H9 (cell line): ENCODE measurements at regions not wholly inside any gene's neighbourhood (a gene's known extent, or its start where the extent isn't known, plus 50 kb on each side); places are given as distances from the start of the nearest gene placed in this dataset.

ENCODE experiments used
- DNase-seq: peaks from one replicate; pipeline ENCODE4 v3.0.0-alpha.2; 2017
- H2AFZ ChIP-seq: one replicate; pipeline ENCODE4 v1.6.1; 2013; ENCODE audit warnings: mild to moderate bottlenecking, low read length, control low read depth, moderate library complexity
- H2AK5ac ChIP-seq: 2 replicates; pipeline ENCODE4 v1.6.1; 2013; ENCODE audit warnings: low read length, control low read depth, mixed read lengths; ENCODE audit not compliant: insufficient read length
- H2BK120ac ChIP-seq: one replicate; pipeline ENCODE4 v1.6.1; 2013; ENCODE audit warnings: low read depth, mild to moderate bottlenecking, low read length, control low read depth, inconsistent platforms; ENCODE audit not compliant: poor library complexity, severe bottlenecking
- H2BK12ac ChIP-seq: 2 replicates; pipeline ENCODE4 v1.6.1; 2013; ENCODE audit warnings: low read length, control low read depth, mixed read lengths, low read depth; ENCODE audit not compliant: insufficient read length
- H2BK15ac ChIP-seq: 2 replicates; pipeline ENCODE4 v1.6.1; 2013; ENCODE audit warnings: low read depth, low read length, control low read depth
- H2BK20ac ChIP-seq: one replicate; pipeline ENCODE4 v1.6.1; 2013; ENCODE audit warnings: low read depth, mild to moderate bottlenecking, low read length, control low read depth, inconsistent platforms; ENCODE audit not compliant: poor library complexity, severe bottlenecking
- H2BK5ac ChIP-seq: 2 replicates; pipeline ENCODE4 v1.6.1; 2013; ENCODE audit warnings: low read length, control low read depth, mixed read lengths; ENCODE audit not compliant: insufficient read length
- H3K14ac ChIP-seq: 2 replicates; pipeline ENCODE4 v1.6.1; 2013; ENCODE audit warnings: low read length, control low read depth; ENCODE audit not compliant: insufficient read depth
- H3K18ac ChIP-seq: 2 replicates; pipeline ENCODE4 v1.6.1; 2013; ENCODE audit warnings: low read depth, mild to moderate bottlenecking, mixed read lengths, low read length, control low read depth; ENCODE audit not compliant: insufficient read length
- H3K23ac ChIP-seq: 2 replicates; pipeline ENCODE4 v1.6.1; 2013; ENCODE audit warnings: low read length, control low read depth, mixed read lengths, low read depth; ENCODE audit not compliant: insufficient read length
- H3K23me2 ChIP-seq: 2 replicates; pipeline ENCODE4 v1.6.1; 2013; ENCODE audit warnings: low read depth, mild to moderate bottlenecking, mixed read lengths, low read length, control low read depth; ENCODE audit not compliant: insufficient read length, poor library complexity, severe bottlenecking
- H3K27ac ChIP-seq: 2 replicates; pipeline ENCODE4 v1.5.1; 2013; ENCODE audit warnings: low read length, control low read depth, mixed read lengths, low read depth; ENCODE audit not compliant: insufficient read length
- H3K27me3 ChIP-seq: 2 replicates; pipeline ENCODE4 v1.6.1; 2013; ENCODE audit warnings: low read length, control low read depth, inconsistent platforms; ENCODE audit not compliant: insufficient read depth
- H3K4ac ChIP-seq: 2 replicates; pipeline ENCODE4 v1.6.1; 2013; ENCODE audit warnings: low read depth, mild to moderate bottlenecking, control low read depth, inconsistent platforms, low read length, moderate library complexity
- H3K4me1 ChIP-seq: 2 replicates; pipeline ENCODE4 v1.6.1; 2013; ENCODE audit warnings: low read length, control low read depth, inconsistent platforms; ENCODE audit not compliant: insufficient read depth
- H3K4me2 ChIP-seq: 2 replicates; pipeline ENCODE4 v1.6.1; 2013; ENCODE audit warnings: low read length, control low read depth, mixed read lengths; ENCODE audit not compliant: insufficient read length, insufficient read depth
- H3K56ac ChIP-seq: 2 replicates; pipeline ENCODE4 v1.6.1; 2013; ENCODE audit warnings: low read depth, mild to moderate bottlenecking, mixed read lengths, low read length, control low read depth; ENCODE audit not compliant: insufficient read length
- H3K79me1 ChIP-seq: 2 replicates; pipeline ENCODE4 v1.6.1; 2013; ENCODE audit warnings: low read depth, mild to moderate bottlenecking, moderate library complexity, low read length, control low read depth, inconsistent platforms; ENCODE audit not compliant: insufficient read depth, poor library complexity, severe bottlenecking
- H3K79me2 ChIP-seq: 2 replicates; pipeline ENCODE4 v1.6.1; 2013; ENCODE audit warnings: low read length, control low read depth, inconsistent platforms; ENCODE audit not compliant: insufficient read depth
- H3K9ac ChIP-seq: 2 replicates; pipeline ENCODE4 v1.6.1; 2013; ENCODE audit warnings: low read length, control low read depth, mixed read lengths; ENCODE audit not compliant: insufficient read length; ENCODE audit errors: extremely low read depth
- H3K9me3 ChIP-seq: one replicate; pipeline ENCODE4 v1.6.1; 2013; ENCODE audit warnings: low read depth, low read length, inconsistent platforms; ENCODE audit not compliant: control insufficient read depth
- H3T11ph ChIP-seq: one replicate; pipeline ENCODE4 v1.6.1; 2013; ENCODE audit warnings: mild to moderate bottlenecking, low read length, control low read depth, inconsistent platforms
- H4K20me1 ChIP-seq: one replicate; pipeline ENCODE4 v1.6.1; 2013; ENCODE audit not compliant: control insufficient read depth, insufficient read length, insufficient read depth
- H4K5ac ChIP-seq: 2 replicates; pipeline ENCODE4 v1.6.1; 2013; ENCODE audit warnings: low read depth, mild to moderate bottlenecking, mixed read lengths, low read length, control low read depth; ENCODE audit not compliant: insufficient read length
- H4K8ac ChIP-seq: replicated peaks from 2 replicates; pipeline ENCODE4 v1.6.1; 2013; ENCODE audit warnings: low read length, control low read depth, mixed read lengths, low read depth; ENCODE audit not compliant: insufficient read length
- H4K91ac ChIP-seq: 2 replicates; pipeline ENCODE4 v1.6.1; 2013; ENCODE audit warnings: low read depth, mild to moderate bottlenecking, moderate library complexity, mixed read lengths, low read length, control low read depth; ENCODE audit not compliant: insufficient read length
- H3K27ac Mint-ChIP-seq, 3 experiments: 2 replicates in 2 of 3; 3 replicates in 1 of 3; pipeline ENCODE4 v1.8.0; 2020 to 2021; ENCODE audit warnings: mixed read lengths in 3 of 3, mild to moderate bottlenecking in 1 of 3, moderate library complexity in 1 of 3
- H3K27me3 Mint-ChIP-seq: 2 replicates; pipeline ENCODE4 v1.8.0; 2021; ENCODE audit warnings: low read depth, mild to moderate bottlenecking, moderate library complexity, mixed read lengths
- H3K36me3 Mint-ChIP-seq, 3 experiments: 2 replicates in 2 of 3; 3 replicates in 1 of 3; pipeline ENCODE4 v1.8.0; 2020 to 2021; ENCODE audit warnings: low read depth in 3 of 3, mixed read lengths in 3 of 3; ENCODE audit not compliant: insufficient read depth in 1 of 3
- H3K4me1 Mint-ChIP-seq, 2 experiments: 2 replicates each; pipeline ENCODE4 v1.8.0; 2020; ENCODE audit warnings: mixed read lengths in 2 of 2
- H3K4me3 Mint-ChIP-seq, 2 experiments: 2 replicates in 1 of 2; 3 replicates in 1 of 2; pipeline ENCODE4 v1.8.0; 2020 to 2021; ENCODE audit warnings: mild to moderate bottlenecking in 2 of 2, mixed read lengths in 2 of 2, moderate library complexity in 1 of 2
- H3K9me3 Mint-ChIP-seq, 2 experiments: 2 replicates in 1 of 2; 3 replicates in 1 of 2; pipeline ENCODE4 v1.8.0; 2020; ENCODE audit warnings: mild to moderate bottlenecking in 2 of 2, mixed read lengths in 2 of 2, moderate library complexity in 1 of 2
- WGBS: extraction: QIAGEN DNeasy Blood & Tissue Kit; methylation state at CpG from one replicate; pipeline ENCODE4 v1.1.7; 2013; ENCODE audit warnings: missing lambda C conversion rate, low lambda C conversion rate, mixed read lengths; ENCODE audit not compliant: insufficient read length; ENCODE audit errors: extremely low coverage; 5-methylcytosine and 5-hydroxymethylcytosine counted together
- TF ChIP-seq, protein P1 (sequence below): fragments of 200-600 bp; sonication (generic); conservative IDR thresholded peaks from 3 replicates; pipeline ENCODE4 v1.8.0; 2021; ENCODE audit warnings: antibody characterized with exemption, mild to moderate bottlenecking

DNA sequence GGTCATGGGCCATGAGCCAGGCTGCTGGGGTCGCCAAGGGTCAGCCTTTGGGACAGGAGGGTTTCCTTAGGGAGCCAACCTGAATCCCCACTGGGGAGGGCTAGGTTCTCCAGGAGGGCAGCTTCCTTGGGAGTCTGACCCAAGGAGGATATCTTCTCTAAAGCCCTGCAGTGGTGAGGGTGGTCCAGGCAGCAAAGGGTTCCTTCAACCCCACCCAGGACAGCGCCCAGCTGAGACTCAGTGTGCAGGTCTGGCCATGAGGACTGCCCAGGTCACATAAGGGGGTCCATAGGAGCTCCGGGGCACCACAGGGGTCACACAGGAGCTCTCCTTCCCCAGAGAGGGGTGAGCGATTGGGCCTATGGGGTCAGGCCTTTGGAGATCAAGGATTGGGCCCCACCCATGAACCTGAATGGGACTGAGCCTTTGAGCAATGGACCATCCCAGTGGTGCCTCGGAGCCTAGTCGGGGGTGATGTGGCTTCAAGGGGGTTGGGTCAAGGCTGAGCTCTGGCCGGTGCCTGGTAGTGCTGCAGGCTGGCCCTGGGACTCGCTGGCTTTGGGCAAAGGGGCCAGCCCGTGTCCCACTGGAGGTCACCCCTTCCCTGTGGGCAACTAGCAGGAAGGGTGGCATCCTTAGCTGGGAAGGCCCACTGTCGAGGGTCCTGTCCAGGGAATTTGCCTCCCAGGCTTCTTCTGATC lies 216.5 kb downstream of the SNRPN start:
- no peaks in the 10 kb centered on the region; the same call in 1 of the 2 replicates for H3K27me3 Mint-ChIP-seq
- DNase-seq, result peak; percentile 11

More for the DNA sequence above, 216.5 kb downstream of the SNRPN start:
- Histone ChIP-seq H3K9me3 (peaks cover 58% of the 10 kb centered on the region), H3K4me2 (no peak overlapping the region), H2AFZ (no peak overlapping the region), H3K56ac (no peak overlapping the region), H2AK5ac (no peak overlapping the region), H2BK20ac (no peak overlapping the region), H4K5ac (no peak overlapping the region), H2BK12ac (no peak overlapping the region), H3K9ac (no peak overlapping the region), H3T11ph (no peak overlapping the region), H2BK120ac (no peak overlapping the region), H4K91ac (no peak overlapping the region), H3K14ac (no peak overlapping the region; the same call in 1 of the 2 replicates), H3K79me2 (no peaks in the 10 kb centered on the region), H3K4ac (no peak overlapping the region), H3K79me1 (no peaks in the 10 kb centered on the region), H4K8ac (no peak overlapping the region), H3K18ac (no peak overlapping the region), H2BK5ac (no peak overlapping the region), H3K27ac (no peak overlapping the region), H3K23me2 (no peaks in the 10 kb centered on the region), H4K20me1 (no peaks in the 10 kb centered on the region), H2BK15ac (no peak overlapping the region), H3K27me3 (no peaks in the 10 kb centered on the region), H3K23ac (no peak overlapping the region), H3K4me1 (no peaks in the 10 kb centered on the region)
- no peak overlapping the region for H3K4me3 Mint-ChIP-seq
- peaks cover 64 to 75% of the 10 kb centered on the region in 2 experiments for H3K9me3 Mint-ChIP-seq
- H3K27ac Mint-ChIP-seq, result no peak overlapping the region
- H3K36me3 Mint-ChIP-seq, result peaks cover 12 to 18% (median 15%) of the 10 kb centered on the region in 3 experiments; a peak in 6 of 7 replicates
- WGBS, result no CpG with 5 or more reads among the region's 10 CpGs
- no peaks in the 10 kb centered on the region for H3K4me1 Mint-ChIP-seq
- TF ChIP-seq, protein P1, sequence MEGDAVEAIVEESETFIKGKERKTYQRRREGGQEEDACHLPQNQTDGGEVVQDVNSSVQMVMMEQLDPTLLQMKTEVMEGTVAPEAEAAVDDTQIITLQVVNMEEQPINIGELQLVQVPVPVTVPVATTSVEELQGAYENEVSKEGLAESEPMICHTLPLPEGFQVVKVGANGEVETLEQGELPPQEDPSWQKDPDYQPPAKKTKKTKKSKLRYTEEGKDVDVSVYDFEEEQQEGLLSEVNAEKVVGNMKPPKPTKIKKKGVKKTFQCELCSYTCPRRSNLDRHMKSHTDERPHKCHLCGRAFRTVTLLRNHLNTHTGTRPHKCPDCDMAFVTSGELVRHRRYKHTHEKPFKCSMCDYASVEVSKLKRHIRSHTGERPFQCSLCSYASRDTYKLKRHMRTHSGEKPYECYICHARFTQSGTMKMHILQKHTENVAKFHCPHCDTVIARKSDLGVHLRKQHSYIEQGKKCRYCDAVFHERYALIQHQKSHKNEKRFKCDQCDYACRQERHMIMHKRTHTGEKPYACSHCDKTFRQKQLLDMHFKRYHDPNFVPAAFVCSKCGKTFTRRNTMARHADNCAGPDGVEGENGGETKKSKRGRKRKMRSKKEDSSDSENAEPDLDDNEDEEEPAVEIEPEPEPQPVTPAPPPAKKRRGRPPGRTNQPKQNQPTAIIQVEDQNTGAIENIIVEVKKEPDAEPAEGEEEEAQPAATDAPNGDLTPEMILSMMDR, result no peak
